ENCODE measurements at regions not wholly inside any gene's neighbourhood (a gene's known extent, or its start where the extent isn't known, plus 50 kb on each side); places are given as distances from the start of the nearest gene placed in this dataset.
"Not testable (repeated sequence)": the region's sequence is repeated elsewhere in the genome, so short reads cannot be mapped to it uniquely, and the experiment has no call there.

- no peak for DNase-seq (ENCODE audit: low spot score)
Observed at GRCh38 chr3:106121491-106122289, 252.9 kb upstream of the CBLB start.

- no peak for DNase-seq (ENCODE audit: low spot score)
Observed at GRCh38 chr3:106124818-106125217, 256.0 kb upstream of the CBLB start.

DNA sequence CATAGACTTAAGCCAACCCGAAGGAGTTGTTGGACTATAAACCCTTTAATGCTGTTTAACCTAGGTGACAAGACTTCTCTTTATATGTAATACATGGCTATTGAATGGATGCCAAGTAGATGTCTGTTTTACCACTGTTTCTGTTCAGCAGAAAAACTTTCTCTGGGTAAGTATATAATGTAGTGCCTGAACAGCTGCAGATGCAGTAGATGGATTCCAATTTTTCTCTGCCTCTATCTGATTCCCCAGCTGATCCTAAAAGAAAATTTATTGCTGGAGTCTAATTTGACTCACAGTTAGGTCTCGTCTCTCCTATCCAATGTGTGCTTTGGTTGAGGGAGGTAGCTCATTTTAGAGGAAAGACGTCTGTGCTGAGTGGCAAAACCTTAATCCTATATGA, 256.5 kb upstream of the CBLB start:
- no peak for DNase-seq (ENCODE audit: low spot score)

DNA sequence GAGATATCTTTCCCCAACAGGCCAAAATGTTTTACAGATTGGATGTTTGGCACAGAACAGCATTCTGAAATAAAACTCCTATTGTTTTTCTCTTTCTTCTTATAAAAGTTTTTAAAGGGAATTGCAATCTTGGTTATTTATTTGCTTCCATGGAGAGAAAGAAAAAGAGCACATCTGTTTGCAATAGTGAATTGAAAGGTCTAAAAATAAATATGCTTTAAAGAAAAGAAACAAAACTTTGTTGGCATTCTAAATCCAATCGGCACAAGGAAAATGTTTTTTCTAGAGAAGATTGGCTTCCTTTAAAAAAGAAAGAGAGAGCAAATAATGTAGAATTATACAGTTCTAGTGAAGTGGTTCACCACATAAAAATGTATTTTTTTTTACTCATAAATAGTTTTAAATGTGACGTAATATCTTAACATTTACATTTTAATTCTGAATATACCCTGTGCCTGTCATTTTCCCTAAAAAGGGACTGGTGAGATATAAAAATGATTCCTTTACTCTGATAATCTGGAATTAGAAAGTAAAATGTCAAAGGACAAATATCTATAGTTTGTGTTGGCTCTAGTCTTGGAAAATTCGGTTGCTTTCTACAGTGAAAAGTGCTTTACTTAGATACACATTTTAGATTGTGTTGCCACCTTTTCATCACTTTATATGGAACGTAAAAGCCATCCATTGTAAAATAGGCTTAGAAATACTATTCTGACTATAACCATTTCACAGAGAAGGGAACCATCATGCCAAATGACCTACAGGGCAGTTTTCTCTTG, 257.4 kb upstream of the CBLB start:
- no peak for DNase-seq (ENCODE audit: low spot score)

- DNase-seq (ENCODE audit: low spot score): no peak
Observed at GRCh38 chr3:106126846-106127235, 258.0 kb upstream of the CBLB start.

DNA sequence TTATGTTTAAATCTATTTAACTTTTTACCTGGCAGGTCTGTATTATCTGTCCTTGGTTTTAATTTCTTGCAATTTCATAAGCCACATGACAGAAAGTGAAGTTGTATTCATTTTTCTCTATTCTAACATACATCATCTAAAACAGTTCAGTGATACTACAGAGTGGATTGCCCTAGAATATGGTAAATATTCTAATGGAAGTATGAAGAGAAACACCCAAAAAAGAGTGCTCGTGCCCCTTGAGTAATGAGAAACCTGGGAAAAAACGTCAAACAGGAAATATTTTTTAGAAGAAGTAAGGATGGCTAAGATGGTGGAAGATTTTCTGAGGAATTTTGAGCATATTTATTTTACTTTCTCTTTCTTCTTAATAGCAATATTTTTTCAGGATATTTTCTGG, 261.1 kb upstream of the CBLB start:
- DNase-seq (ENCODE audit: low spot score): no peak

- DNase-seq (ENCODE audit: low spot score): peak; percentile 47
Observed at GRCh38 chr3:106130384-106131198, 261.8 kb upstream of the CBLB start.

DNA sequence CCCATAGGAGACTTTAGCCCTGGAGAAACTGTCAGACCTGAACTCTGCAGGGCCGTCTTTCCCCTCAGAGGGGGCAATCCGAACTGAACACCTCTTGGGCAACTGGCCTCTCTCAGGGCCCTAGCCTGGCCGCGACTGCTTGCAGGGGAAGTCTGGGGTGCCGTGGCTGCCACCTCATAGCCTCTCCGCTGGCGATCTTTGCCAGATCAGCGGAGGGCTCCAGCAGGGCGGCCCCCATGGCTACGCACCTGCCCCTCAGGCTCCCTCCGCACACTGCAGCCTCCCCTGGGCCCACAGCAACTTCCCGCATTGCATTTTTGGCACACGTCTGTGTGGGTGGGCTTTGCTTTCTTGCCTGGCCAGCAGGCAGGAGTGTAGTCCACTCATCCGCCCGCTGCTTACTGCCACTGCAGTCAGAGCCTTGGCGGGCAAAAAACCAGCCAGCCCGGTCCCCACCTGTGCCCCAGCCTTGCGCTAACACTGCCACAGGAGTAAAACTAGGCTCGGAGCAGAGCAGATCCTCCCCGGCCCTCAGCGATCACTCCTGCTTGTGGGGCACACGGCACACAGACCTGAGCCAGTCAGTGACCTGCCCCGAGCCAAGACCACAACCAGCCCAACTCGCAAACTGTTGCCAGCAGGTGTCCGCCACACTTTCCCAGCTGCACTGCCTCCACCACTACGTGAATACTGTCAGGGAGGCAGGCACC, 266.8 kb upstream of the CBLB start:
- peak; percentile 37 for DNase-seq (ENCODE audit: low spot score)

DNA sequence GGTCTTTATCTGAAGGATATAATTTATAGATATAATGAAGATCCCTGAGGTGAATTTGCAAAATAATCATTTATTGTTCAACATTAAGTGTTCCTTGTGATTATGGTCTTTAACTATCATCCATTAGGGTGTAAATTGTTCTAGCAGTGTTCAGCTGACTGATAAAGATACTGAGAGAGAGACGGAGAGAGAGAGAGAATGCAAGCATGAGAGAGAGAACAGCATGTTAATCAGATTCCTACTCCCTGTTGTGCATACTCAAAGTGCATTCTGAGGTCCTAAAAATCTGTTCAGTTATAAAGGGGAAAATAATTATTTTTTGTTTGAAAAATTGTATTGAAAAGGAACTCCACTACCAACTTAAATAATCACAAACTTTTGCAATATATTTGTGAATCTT, 271.0 kb upstream of the CBLB start:
- no peak for DNase-seq (ENCODE audit: low spot score)

GRCh38 chr3:106140431-106140830, 271.6 kb upstream of the CBLB start:
- no peak for DNase-seq (ENCODE audit: low spot score)

DNA sequence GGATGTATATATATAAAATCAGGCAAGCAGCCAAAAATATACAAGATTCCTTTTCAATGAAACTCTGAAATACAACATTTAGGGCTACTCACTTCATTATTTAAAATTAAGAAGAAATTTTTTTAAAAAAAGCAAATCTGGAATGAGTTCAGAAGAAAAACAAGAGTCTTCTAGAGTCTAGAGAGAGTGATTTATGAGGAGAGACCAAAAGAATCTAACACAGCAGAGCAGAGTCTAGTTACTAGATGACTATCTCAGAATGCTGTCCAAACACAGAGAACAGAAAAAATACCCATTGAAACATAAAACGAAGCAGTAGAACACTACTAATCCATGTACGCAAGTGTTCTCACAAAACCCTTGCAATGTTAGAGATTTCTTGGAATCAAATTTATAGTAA, 275.2 kb upstream of the CBLB start:
- no peak for DNase-seq (ENCODE audit: low spot score)

GRCh38 chr3:106148440-106149082, 279.7 kb upstream of the CBLB start:
- not testable (repeated sequence) for DNase-seq (ENCODE audit: low spot score)

GRCh38 chr3:106157411-106157810, 288.6 kb upstream of the CBLB start:
- DNase-seq (ENCODE audit: low spot score): no peak

DNA sequence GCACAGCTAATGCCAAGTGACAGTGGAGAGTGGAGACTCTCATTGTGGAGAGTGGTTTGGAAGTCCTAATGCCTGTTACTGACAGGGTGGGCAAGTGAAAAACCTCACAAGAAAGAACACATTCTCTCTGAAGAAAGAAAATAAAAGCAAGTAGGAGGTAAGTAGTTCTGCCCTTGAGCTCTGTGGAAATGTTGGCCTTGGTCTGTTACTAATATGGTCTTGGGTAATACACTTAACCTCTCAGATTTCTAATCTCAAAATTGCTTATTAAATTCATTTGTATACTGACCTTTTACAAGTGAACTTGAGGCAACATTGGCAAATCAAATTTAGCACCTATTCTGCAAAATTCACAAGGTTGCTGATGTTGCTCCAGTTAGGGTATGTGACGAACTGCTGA, 291.6 kb upstream of the CBLB start:
- DNase-seq (ENCODE audit: low spot score): no peak

DNA sequence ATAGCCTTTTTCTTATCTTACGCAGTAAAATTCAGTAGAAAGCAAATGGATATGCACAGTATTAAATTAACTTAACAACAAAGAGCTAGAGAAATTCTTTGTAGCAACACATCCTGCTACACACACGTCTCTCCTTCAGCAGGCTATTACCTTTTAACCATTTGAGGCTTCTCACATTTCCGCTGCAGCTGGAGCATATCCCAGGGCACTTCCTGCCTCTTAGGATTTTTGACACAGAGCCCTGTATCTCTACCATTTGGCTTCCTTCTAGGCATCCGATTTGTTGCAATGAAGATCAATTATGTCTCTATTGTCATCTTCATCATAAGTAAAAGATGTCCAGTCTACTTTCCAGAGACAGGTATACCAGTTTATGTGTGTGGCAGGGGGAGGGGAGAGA, 292.4 kb upstream of the CBLB start:
- no peak for DNase-seq (ENCODE audit: low spot score)

- DNase-seq (ENCODE audit: low spot score): no peak
Observed at GRCh38 chr3:106167728-106168127, 298.9 kb upstream of the CBLB start.

- DNase-seq (ENCODE audit: low spot score): no peak
Observed at GRCh38 chr3:106168962-106169750, 300.3 kb upstream of the CBLB start.

- DNase-seq (ENCODE audit: low spot score): no peak
Observed at GRCh38 chr3:106170636-106171035, 301.8 kb upstream of the CBLB start.

GRCh38 chr3:106172101-106172500, 303.3 kb upstream of the CBLB start:
- no peak for DNase-seq (ENCODE audit: low spot score)

- DNase-seq (ENCODE audit: low spot score): no peak
Observed at GRCh38 chr3:106172780-106173179, 304.0 kb upstream of the CBLB start.

DNA sequence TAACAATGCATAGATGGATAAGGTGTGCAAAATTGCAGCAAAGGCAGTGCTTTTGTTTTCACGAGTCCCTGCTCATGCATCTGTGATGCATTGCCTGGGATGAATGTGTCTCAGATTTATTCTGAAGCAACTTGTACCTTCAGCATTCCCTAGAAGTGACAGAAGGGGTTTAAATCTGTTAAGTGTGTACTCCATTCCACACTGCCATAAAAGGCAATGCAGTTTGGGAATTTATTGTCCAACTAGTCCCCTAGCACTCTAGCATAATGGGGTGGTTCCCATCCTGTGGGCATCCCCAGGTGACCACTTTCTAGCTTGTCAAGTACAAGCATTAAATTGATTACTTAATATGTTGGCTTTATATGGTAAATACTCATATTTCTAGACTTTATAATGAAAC, 306.5 kb upstream of the CBLB start:
- no peak for DNase-seq (ENCODE audit: low spot score)

All from ecto neural progenitor cell (in vitro differentiated cells).